ENCODE measurements at regions not wholly inside any gene's neighbourhood (a gene's known extent, or its start where the extent isn't known, plus 50 kb on each side); places are given as distances from the start of the nearest gene placed in this dataset.
"Not testable (repeated sequence)": the region's sequence is repeated elsewhere in the genome, so short reads cannot be mapped to it uniquely, and the experiment has no call there.

GRCh38 chr11:81869351-81870065 lies 864.2 kb downstream of the FAM181B start:
- DNase-seq: no peak

- DNase-seq: no peak
Observed at GRCh38 chr11:81866896-81867295, 866.8 kb downstream of the FAM181B start.

GRCh38 chr11:81857386-81857785 lies 876.3 kb downstream of the FAM181B start:
- no peak for DNase-seq

- no peak for DNase-seq
Observed at GRCh38 chr11:81853791-81854190, 879.9 kb downstream of the FAM181B start.

DNA sequence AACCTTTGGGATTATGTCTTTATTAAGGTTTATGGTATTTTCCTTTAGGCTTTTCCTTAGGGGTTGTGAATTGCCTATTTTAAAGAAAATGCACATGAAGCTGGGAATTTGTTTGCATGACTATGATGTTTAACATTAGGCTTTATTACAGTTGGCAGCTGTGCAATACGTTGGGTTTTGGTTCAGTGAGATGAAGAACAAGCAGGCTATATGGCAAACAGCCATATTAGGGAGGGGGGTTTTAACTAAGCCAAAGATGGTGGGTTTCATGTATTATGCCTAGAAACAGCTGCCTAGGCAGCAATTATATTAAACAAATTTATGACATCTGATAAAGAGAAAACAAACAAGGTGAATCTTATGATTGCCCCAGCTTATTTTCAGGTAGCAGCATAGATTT lies 880.8 kb downstream of the FAM181B start:
- DNase-seq: no peak

DNA sequence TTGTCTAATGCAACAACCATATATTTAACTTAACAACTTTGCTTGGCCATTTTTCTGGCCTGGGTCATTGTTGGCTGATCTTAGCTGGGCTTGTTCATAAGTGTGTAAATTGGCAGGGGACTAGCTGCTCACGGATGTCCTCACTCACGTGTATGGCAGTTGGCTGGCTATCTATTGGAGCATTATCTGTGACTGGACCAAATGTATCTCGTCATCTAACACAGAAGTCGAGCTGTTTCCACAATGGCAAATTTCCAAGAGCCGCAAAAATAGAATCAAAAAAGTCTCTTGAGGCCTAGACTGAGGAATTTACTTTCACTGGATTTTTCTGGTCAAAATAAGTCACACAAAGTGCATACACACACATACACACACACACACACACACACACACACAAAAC lies 893.3 kb downstream of the FAM181B start:
- DNase-seq: no peak

DNA sequence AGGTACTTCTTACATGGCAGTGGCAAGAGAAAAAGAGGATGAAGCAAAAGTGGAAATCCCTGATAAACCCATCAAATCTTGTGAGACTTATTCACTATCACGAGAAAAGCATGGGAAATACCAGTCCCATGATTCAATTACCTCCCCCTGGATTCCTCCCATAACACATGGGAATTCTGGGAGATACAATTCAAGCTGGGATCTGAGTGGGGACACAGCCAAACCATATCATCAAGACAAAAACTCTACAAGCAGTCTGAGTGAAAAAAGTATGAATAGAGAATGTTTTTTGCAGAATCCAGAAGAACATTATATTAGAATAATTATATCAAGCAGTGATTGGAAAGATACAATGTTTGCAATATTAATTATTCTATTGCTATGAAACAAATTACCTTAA lies 893.7 kb downstream of the FAM181B start:
- no peak for DNase-seq

GRCh38 chr11:81839016-81839415 lies 894.6 kb downstream of the FAM181B start:
- no peak for DNase-seq

DNA sequence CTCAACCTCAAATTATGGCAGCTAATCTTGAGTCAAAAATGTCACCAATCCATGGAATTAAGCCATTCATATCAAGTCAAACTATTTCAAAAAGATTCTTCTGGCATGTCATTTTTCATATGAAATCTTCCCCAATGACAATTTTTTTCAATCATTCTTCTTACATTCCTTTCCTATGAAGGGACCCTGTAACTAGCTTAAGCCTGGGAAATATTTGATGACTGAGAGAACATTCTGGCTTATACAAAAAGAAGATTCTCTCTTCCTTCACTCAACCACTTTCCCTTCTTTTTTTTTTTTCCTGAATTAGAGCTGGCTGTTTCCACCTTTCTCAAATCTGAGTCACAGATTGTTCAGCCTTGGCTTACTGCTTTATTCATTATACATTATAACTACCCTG lies 903.7 kb downstream of the FAM181B start:
- DNase-seq: no peak

DNA sequence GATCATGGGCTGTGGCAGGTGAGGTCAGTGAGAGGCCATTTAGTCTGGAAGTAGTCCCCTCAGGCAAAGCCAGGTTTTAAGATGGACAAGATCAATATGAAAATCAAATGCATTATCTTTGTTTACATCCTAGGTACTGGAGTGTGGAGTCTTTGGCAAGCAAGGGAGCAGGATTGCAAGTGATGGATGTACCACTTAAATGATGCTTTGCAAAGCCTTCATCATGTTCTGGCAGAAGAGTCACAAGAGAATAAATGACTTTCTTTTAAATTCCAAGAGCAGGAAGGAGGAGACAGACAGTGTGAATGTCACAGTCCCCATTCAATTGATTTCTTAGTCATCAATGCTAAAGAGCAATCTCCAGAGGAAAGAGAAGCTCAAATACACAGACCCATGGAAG lies 908.3 kb downstream of the FAM181B start:
- no peak for DNase-seq

DNA sequence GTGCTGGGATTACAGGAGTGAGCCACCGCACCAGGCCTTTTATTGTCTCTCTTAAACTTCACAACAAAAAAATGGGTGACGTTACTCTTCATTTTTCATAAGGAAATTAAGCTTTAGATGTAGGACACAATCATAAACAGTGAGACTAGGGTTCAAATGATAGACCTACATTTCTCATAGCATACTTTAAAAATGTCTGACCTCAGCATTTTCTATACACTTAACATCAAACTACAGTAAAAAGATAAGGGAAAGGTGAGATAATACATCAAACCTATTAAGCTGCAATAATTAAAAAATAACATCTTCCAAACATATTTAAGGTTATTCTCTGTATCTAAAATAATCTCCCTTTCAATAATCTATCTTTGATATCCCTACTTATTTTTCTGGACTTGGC lies 914.2 kb downstream of the FAM181B start:
- DNase-seq: no peak

DNA sequence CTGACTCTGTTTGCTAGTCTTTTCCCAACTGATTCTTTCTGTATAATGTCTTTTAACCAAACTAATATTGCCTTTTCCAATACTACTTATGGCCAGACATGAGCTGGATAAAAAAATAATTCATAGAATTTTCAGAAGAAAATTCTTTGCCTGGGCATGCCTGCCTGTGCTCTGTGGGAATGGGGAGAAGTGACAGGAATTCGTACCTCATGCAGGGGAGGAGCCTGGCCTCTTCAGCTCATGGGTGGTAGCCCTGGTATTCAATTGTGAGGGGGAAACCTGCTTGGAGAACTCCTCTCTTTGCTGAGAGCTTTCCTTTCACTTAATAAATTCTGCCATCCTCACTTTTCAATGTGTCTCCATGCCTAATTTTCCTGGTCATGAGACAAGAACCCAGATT lies 928.8 kb downstream of the FAM181B start:
- no peak for DNase-seq

- no peak for DNase-seq
Observed at GRCh38 chr11:81802591-81802990, 931.1 kb downstream of the FAM181B start.

- DNase-seq: no peak
Observed at GRCh38 chr11:81792416-81792815, 941.2 kb downstream of the FAM181B start.

DNA sequence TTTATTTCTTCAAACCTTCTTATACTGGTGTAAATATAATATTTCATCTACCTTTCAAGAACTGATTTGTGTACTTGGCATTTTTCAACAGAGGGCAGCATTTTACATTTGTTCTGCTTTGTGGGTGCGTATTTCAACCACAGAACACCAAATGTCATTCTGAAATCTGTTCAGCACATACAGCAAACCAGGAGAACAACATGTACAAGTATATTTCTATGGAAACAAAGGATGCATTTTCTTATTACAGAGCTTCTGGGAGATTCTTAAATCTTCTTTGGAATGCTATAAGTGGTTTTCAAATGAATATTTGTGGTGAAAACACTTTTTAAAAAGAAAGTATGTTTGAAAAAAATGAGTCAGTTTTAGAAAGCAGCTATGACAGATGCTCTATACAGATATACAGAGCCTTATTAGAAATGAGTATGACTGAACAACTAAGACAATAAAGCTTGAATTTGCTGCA lies 946.0 kb downstream of the FAM181B start:
- DNase-seq: no peak

DNA sequence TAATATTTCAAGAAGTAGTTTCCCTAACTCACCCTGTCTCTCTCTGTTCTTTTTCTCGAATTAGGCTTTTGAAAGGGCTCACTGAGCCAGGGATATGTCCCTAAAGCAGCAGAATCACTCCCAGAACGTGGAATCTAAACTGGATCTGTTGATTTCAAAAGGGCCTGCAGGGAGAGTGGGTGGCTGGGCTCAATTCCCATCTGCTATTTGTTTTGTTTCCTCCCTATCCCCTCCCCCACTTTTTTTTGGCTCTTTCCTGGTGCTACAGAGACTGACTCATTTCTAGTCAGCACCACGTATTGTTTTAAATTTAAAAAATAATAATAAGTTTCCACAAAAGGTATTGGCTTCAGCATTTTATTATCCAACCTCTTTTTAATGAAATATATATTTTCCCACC lies 961.5 kb downstream of the FAM181B start:
- no peak for DNase-seq

DNA sequence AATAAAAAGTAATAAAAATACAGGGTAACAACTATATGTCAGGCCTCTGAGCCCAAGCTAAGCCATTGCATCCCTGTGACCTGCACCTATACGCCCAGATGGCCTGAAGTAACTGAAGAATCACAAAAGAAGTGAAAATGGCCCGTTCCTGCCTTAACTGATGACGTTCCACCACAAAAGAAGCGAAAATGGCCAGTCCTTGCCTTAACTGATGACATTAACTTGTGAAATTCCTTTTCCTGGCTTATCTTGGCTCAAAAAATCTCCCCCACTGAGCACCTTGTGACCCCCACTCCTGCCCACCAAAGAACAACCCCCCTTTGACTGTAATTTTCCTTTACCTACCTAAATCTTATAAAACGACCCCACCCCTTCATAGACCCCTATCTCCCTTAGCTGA lies 963.8 kb downstream of the FAM181B start:
- DNase-seq: not testable (repeated sequence)

DNA sequence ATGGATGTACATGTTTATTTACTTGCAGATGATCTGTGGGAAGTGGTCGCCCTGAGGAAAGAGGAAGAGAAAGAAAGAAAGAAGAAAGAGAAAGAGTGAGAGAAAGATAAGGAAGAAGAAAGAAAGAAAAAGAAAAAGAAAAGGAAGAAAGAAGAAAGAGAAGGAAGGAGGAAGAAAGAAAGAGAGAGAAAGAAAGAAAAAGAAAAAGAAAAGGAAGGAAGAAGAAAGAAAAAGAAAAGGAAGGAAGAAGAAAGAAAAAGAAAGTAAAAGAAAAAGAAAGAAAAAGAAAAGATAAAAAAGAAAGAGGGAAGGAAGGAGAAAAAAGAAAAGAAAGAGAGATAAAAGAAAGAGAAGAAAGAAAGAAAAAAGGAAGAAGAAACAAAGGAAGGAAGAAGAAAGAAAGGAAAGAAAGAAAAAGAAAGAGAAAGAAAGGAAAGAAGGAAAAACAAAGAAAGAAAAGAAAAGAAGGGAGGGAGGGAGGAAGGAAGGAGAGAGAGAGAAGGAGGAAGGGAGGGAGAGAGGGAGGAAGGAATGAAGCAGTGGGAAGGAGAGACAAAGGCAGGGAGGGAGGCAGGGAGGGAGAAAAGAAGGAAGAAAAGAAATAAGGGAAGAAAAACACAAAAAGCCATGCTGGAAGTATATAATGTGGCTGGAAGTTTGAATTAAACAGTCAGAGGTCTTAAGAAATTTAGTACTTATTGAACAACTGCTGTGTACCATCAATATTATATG lies 976.6 kb downstream of the FAM181B start:
- DNase-seq: no peak

GRCh38 chr11:81749245-81749644 lies 984.4 kb downstream of the FAM181B start:
- no peak for DNase-seq

DNA sequence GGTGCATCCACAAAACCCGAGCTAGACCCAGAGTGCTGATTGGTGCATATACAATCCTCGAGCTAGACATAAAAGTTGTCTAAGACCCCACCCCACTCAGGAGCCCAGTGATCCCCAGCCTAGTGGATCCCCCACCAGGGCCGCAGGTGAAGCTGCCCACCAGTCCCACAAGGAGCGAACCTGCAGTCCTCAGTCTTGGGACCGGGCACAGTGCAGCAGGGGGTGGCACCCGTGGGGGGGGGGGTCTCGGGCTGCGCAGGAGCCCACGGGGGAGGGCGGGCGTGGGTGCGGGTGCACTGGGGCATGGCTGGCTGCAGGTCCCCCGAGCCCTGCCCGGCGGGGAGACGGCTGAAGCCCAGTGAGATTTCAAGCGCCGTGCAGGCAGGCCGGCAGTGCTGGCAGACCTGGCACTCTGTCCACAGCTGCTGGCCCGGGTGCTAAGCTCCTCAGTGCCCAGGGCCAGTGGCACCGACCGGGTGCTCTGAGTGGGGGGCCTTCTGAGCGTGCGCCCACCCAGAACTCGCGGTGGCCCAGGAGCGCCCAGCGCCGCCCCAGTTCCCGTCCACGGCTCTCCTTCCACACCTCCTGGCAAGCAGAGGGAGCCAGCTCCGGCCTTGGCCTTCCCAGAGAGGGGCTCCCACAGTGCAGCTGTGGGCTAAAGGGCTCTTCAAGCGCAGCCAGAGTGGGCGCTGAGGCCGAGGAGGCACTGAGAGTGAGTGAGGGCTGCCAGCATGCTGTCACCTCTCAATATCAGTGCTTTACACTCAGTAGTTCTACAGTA lies 989.1 kb downstream of the FAM181B start:
- DNase-seq: no peak

- DNase-seq: no peak
Observed at GRCh38 chr11:81725701-81726100, 1008.0 kb downstream of the FAM181B start.

DNA sequence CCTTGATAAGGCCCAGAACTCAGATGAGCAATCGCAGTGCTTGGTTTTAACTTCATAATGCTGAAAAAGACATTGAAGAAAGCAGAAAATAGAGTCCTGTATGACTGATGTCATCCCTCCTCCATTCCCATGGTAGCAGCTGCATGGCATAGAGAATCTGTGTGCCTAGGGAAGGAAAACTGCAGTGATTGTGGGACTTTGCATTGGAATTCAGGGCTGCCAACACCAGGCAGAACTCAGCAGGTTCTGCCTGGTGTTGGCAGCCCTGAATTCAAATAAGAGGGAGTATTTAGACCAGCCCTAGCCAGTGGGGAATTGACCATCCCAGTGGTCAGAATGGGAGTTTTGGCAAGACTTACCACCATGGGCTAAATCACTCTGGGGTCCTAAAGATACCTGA lies 1016.0 kb downstream of the FAM181B start:
- DNase-seq: no peak

GRCh38 chr11:81707881-81708280 lies 1025.8 kb downstream of the FAM181B start:
- no peak for DNase-seq

DNA sequence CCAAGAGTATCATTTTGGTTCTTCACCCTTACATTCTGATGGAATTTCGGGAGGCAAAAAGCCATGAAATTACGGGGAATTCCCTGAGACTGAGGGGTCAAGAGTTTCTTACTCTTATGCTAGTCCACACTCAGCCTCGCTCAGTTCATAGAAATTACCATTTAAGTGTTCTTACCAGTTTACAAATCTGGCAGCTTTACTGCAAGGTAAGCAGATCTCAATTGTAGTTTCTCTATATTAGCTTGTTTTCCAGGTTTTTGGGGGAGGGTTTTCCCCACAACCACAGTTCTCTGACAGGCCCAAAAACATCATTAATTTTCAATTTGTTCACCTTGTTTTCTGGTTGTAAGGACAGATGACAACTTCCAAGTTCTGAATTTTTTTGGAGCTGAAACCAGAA lies 1028.4 kb downstream of the FAM181B start:
- no peak for DNase-seq

Data from NCI-H2081 (cell line).